ENCODE measurements at regions not wholly inside any gene's neighbourhood (a gene's known extent, or its start where the extent isn't known, plus 50 kb on each side); places are given as distances from the start of the nearest gene placed in this dataset.

- TF ChIP-seq, protein P1, sequence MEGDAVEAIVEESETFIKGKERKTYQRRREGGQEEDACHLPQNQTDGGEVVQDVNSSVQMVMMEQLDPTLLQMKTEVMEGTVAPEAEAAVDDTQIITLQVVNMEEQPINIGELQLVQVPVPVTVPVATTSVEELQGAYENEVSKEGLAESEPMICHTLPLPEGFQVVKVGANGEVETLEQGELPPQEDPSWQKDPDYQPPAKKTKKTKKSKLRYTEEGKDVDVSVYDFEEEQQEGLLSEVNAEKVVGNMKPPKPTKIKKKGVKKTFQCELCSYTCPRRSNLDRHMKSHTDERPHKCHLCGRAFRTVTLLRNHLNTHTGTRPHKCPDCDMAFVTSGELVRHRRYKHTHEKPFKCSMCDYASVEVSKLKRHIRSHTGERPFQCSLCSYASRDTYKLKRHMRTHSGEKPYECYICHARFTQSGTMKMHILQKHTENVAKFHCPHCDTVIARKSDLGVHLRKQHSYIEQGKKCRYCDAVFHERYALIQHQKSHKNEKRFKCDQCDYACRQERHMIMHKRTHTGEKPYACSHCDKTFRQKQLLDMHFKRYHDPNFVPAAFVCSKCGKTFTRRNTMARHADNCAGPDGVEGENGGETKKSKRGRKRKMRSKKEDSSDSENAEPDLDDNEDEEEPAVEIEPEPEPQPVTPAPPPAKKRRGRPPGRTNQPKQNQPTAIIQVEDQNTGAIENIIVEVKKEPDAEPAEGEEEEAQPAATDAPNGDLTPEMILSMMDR (IDR thresholded peaks at IDR 0.05; ENCODE audit: low read depth, low read length, missing control alignments) = no peak
- H3K4me3 ChIP-seq (ENCODE audit: low read depth, low read length) = no peak overlapping the region
- DNase-seq (ENCODE audit: low read depth) = no peak
- in situ Hi-C loops (cut with HindIII; ENCODE audit: low sequenced_read_pairs) = no loop called here
These were observed 66.1 kb upstream of the PARP1 start for GRCh38 chr1:226474041-226474440.

GRCh38 chr1:226474443-226475141, 66.7 kb upstream of the PARP1 start:
- TF ChIP-seq, protein P1 (IDR thresholded peaks at IDR 0.05; ENCODE audit: low read depth, low read length, missing control alignments) = no peak
- DNase-seq (ENCODE audit: low read depth) = no peak
- in situ Hi-C loops (cut with HindIII; ENCODE audit: low sequenced_read_pairs) = no loop called here
- H3K4me3 ChIP-seq (ENCODE audit: low read depth, low read length) = no peak overlapping the region

- TF ChIP-seq, protein P1 (IDR thresholded peaks at IDR 0.05; ENCODE audit: low read depth, low read length, missing control alignments) = no peak
- no peak overlapping the region for H3K4me3 ChIP-seq (ENCODE audit: low read depth, low read length)
- no peak for DNase-seq (ENCODE audit: low read depth)
- in situ Hi-C loops (cut with HindIII; ENCODE audit: low sequenced_read_pairs) = no loop called here
These were observed 67.2 kb upstream of the PARP1 start for GRCh38 chr1:226475142-226475511.

- no peak overlapping the region for H3K4me3 ChIP-seq (ENCODE audit: low read depth, low read length)
- TF ChIP-seq, protein P1 (IDR thresholded peaks at IDR 0.05; ENCODE audit: low read depth, low read length, missing control alignments) = no peak
- in situ Hi-C loops (cut with HindIII; ENCODE audit: low sequenced_read_pairs) = no loop called here
- no peak for DNase-seq (ENCODE audit: low read depth)
These were observed 68.2 kb upstream of the PARP1 start for GRCh38 chr1:226476066-226476465.

GRCh38 chr1:226476648-226477319, 68.9 kb upstream of the PARP1 start:
- TF ChIP-seq, protein P1 (IDR thresholded peaks at IDR 0.05; ENCODE audit: low read depth, low read length, missing control alignments) = no peak
- no peak overlapping the region for H3K4me3 ChIP-seq (ENCODE audit: low read depth, low read length)
- in situ Hi-C loops (cut with HindIII; ENCODE audit: low sequenced_read_pairs) = no loop called here
- DNase-seq (ENCODE audit: low read depth) = no peak

- TF ChIP-seq, protein P1 (IDR thresholded peaks at IDR 0.05; ENCODE audit: low read depth, low read length, missing control alignments) = no peak
- H3K4me3 ChIP-seq (ENCODE audit: low read depth, low read length) = no peak overlapping the region
- in situ Hi-C loops (cut with HindIII; ENCODE audit: low sequenced_read_pairs) = no loop called here
- no peak for DNase-seq (ENCODE audit: low read depth)
These were observed 69.1 kb upstream of the STUM start for GRCh38 chr1:226479474-226479873.

All from astrocyte of the cerebellum (primary cell).